HEK293 (cell line): ENCODE measurements at regions not wholly inside any gene's neighbourhood (a gene's known extent, or its start where the extent isn't known, plus 50 kb on each side); places are given as distances from the start of the nearest gene placed in this dataset.

Source experiments
- ZNF416 ChIP-seq: fragments of 450-650 bp; formaldehyde crosslinking; IDR thresholded peaks from 2 replicates; pipeline ENCODE4 v1.5.1; 2016; ENCODE audit warnings: missing biosample characterization, missing genetic modification characterization
- ZNF768 ChIP-seq: fragments of 450-650 bp; formaldehyde crosslinking; IDR thresholded peaks from 2 replicates; pipeline ENCODE4 v1.5.1; 2018; ENCODE audit warnings: missing biosample characterization, mild to moderate bottlenecking, missing genetic modification characterization
- TF ChIP-seq, protein P1 (sequence below): fragments of 450-650 bp; formaldehyde crosslinking; IDR thresholded peaks from 2 replicates; pipeline ENCODE4 v1.5.1; 2016; ENCODE audit warnings: missing biosample characterization, missing genetic modification characterization
- TF ChIP-seq, protein P2 (sequence below): fragments of 450-650 bp; formaldehyde crosslinking; IDR thresholded peaks from 2 replicates; pipeline ENCODE4 v1.5.1; 2017; ENCODE audit warnings: missing biosample characterization, missing genetic modification characterization
- TF ChIP-seq, protein P3 (sequence below): fragments of 450-650 bp; formaldehyde crosslinking; IDR thresholded peaks from 2 replicates; pipeline ENCODE4 v1.5.1; 2016; ENCODE audit warnings: missing biosample characterization, missing genetic modification characterization
- TF ChIP-seq, protein P4 (sequence below): fragments of 450-650 bp; formaldehyde crosslinking; IDR thresholded peaks from 2 replicates; pipeline ENCODE4 v1.5.1; 2016; ENCODE audit warnings: missing biosample characterization, missing genetic modification characterization

DNA sequence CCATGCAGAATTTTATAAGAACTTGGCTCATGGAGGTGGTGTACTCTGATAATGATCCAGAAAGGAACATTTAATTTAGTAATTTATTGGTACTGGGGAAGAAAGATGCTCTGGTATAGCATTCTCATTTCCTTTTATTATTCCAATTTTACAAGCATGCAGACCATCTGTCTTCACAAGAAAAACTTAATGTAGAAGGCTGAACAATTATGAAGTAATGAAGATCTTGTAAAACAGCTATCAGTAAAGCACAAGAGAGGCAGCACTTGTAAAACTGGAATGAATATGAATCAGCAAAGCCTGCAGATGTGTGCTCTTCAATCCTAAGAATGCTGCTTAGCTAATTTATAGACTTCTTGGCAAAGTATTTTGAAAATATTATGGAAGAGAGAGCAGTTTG lies 300.0 kb downstream of the YTHDC2 start:
- TF ChIP-seq, protein P1, sequence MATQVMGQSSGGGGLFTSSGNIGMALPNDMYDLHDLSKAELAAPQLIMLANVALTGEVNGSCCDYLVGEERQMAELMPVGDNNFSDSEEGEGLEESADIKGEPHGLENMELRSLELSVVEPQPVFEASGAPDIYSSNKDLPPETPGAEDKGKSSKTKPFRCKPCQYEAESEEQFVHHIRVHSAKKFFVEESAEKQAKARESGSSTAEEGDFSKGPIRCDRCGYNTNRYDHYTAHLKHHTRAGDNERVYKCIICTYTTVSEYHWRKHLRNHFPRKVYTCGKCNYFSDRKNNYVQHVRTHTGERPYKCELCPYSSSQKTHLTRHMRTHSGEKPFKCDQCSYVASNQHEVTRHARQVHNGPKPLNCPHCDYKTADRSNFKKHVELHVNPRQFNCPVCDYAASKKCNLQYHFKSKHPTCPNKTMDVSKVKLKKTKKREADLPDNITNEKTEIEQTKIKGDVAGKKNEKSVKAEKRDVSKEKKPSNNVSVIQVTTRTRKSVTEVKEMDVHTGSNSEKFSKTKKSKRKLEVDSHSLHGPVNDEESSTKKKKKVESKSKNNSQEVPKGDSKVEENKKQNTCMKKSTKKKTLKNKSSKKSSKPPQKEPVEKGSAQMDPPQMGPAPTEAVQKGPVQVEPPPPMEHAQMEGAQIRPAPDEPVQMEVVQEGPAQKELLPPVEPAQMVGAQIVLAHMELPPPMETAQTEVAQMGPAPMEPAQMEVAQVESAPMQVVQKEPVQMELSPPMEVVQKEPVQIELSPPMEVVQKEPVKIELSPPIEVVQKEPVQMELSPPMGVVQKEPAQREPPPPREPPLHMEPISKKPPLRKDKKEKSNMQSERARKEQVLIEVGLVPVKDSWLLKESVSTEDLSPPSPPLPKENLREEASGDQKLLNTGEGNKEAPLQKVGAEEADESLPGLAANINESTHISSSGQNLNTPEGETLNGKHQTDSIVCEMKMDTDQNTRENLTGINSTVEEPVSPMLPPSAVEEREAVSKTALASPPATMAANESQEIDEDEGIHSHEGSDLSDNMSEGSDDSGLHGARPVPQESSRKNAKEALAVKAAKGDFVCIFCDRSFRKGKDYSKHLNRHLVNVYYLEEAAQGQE (tag by site-specific recombination) = no peak
- TF ChIP-seq, protein P2, sequence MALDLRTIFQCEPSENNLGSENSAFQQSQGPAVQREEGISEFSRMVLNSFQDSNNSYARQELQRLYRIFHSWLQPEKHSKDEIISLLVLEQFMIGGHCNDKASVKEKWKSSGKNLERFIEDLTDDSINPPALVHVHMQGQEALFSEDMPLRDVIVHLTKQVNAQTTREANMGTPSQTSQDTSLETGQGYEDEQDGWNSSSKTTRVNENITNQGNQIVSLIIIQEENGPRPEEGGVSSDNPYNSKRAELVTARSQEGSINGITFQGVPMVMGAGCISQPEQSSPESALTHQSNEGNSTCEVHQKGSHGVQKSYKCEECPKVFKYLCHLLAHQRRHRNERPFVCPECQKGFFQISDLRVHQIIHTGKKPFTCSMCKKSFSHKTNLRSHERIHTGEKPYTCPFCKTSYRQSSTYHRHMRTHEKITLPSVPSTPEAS (tag by site-specific recombination) = no peak
- TF ChIP-seq, protein P3, sequence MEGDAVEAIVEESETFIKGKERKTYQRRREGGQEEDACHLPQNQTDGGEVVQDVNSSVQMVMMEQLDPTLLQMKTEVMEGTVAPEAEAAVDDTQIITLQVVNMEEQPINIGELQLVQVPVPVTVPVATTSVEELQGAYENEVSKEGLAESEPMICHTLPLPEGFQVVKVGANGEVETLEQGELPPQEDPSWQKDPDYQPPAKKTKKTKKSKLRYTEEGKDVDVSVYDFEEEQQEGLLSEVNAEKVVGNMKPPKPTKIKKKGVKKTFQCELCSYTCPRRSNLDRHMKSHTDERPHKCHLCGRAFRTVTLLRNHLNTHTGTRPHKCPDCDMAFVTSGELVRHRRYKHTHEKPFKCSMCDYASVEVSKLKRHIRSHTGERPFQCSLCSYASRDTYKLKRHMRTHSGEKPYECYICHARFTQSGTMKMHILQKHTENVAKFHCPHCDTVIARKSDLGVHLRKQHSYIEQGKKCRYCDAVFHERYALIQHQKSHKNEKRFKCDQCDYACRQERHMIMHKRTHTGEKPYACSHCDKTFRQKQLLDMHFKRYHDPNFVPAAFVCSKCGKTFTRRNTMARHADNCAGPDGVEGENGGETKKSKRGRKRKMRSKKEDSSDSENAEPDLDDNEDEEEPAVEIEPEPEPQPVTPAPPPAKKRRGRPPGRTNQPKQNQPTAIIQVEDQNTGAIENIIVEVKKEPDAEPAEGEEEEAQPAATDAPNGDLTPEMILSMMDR (tag by site-specific recombination) = no peak
- TF ChIP-seq, protein P4, sequence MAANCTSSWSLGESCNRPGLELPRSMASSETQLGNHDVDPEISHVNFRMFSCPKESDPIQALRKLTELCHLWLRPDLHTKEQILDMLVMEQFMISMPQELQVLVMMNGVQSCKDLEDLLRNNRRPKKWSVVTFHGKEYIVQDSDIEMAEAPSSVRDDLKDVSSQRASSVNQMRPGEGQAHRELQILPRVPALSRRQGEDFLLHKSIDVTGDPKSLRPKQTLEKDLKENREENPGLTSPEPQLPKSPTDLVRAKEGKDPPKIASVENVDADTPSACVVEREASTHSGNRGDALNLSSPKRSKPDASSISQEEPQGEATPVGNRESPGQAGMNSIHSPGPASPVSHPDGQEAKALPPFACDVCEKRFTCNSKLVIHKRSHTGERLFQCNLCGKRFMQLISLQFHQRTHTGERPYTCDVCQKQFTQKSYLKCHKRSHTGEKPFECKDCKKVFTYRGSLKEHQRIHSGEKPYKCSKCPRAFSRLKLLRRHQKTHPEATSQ (tag by site-specific recombination) = no peak
- no peak for TF ChIP-seq ZNF768
- no peak for TF ChIP-seq ZNF416 (tag by site-specific recombination)
